ENCODE measurements at regions not wholly inside any gene's neighbourhood (a gene's known extent, or its start where the extent isn't known, plus 50 kb on each side); places are given as distances from the start of the nearest gene placed in this dataset.

- TF ChIP-seq CTCF (IDR thresholded peaks at IDR 0.05) (no peak), POLR2AphosphoS5 (IDR thresholded peaks at IDR 0.05) (no peak), POLR2A (IDR thresholded peaks at IDR 0.05) (no peak)
These were observed 127.6 kb downstream of the QPCT start for GRCh38 chr2:37471994-37472393.
